ENCODE measurements at regions not wholly inside any gene's neighbourhood (a gene's known extent, or its start where the extent isn't known, plus 50 kb on each side); places are given as distances from the start of the nearest gene placed in this dataset.

DNA sequence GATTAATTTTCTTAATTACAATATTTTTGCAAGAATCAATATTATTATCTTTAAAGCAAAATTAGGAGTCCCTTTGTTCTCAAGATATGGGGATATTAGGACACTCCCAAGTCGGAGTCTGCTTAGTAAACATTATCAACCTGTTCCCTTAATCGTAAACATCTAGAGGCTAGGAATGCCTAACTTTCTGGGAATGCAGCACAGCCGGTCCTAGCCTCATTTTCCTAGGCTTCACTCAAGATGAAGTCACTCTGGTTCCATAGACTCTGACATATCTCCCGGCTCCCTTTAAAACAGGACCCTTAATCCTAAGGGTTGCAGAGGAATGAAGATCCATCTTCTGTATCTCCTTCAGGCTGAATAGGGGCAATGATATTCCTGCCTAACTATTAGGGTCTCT lies 367.6 kb downstream of the GPM6A start:
- Histone ChIP-seq H3K36me3 (replicated peaks in 1 of 2) (no peaks in the 10 kb centered on the region), H3K4me1 (replicated peaks in 1 of 2) (no peaks in the 10 kb centered on the region), H3K27ac (no peak overlapping the region), H3K4me3 (no peak overlapping the region), H3K9me3 (replicated peaks in 1 of 3) (no peaks in the 10 kb centered on the region), H3K27me3 (no peaks in the 10 kb centered on the region)
- no peak for DNase-seq
- TF ChIP-seq CTCF (IDR thresholded peaks at IDR 0.05), result no peak
- no peak for TF ChIP-seq POLR2A (IDR thresholded peaks at IDR 0.05)
- 75 to 80% (median 79%) methylated on average over 4 of the region's 4 CpGs for WGBS, 4 donors
- intact Hi-C loops (cut with DNase I), result no loop called here

DNA sequence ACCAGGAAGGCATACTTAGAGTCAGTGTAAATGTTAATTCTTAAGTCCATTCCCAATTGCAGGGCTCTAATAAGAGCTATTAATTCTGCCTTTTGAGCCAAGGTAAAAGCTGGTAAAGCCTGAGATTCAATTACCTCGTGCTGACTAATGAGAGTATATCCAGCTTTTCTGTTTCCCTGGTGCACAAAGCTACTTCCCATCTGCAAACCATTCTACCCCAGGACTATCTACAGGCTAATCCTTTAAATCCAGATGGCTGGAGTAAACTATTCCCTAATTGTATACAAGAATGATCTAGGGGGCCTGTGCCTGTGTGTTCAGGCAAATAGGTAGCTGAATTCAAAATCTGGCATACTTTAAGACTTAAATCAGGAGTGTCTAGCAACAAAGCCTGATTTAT lies 365.0 kb downstream of the GPM6A start:
- intact Hi-C loops (cut with DNase I), result no loop called here
- TF ChIP-seq CTCF (IDR thresholded peaks at IDR 0.05) (no peak), POLR2A (IDR thresholded peaks at IDR 0.05) (no peak)
- DNase-seq, result no peak
- no peak overlapping the region for H3K27ac ChIP-seq
- no peaks in the 10 kb centered on the region for H3K4me1 ChIP-seq (replicated peaks in 1 of 2)
- no peak overlapping the region for H3K4me3 ChIP-seq
- H3K27me3 ChIP-seq, result no peaks in the 10 kb centered on the region
- H3K9me3 ChIP-seq (replicated peaks in 1 of 3), result no peaks in the 10 kb centered on the region
- H3K36me3 ChIP-seq (replicated peaks in 1 of 2), result no peaks in the 10 kb centered on the region
- 20 to 45% (median 35%) methylated on average over 1 of the region's 1 CpG for WGBS, 4 donors

- no peak for DNase-seq
- H3K27ac ChIP-seq, result no peak overlapping the region
- intact Hi-C loops (cut with DNase I), result no loop called here
Observed at GRCh38 chr4:175450446-175450845, 361.6 kb downstream of the GPM6A start.

GRCh38 chr4:175451238-175451965 lies 360.7 kb downstream of the GPM6A start:
- no peak overlapping the region for H3K4me3 ChIP-seq
- no peak for DNase-seq
- intact Hi-C loops (cut with DNase I), result no loop called here
- H3K27me3 ChIP-seq, result no peaks in the 10 kb centered on the region
- WGBS, 4 donors, result 71 to 75% (median 74%) methylated on average over 8 of the region's 8 CpGs
- TF ChIP-seq CTCF (IDR thresholded peaks at IDR 0.05), result no peak
- no peak for TF ChIP-seq POLR2A (IDR thresholded peaks at IDR 0.05)
- H3K36me3 ChIP-seq (replicated peaks in 1 of 2), result no peaks in the 10 kb centered on the region
- no peak overlapping the region for H3K27ac ChIP-seq
- H3K4me1 ChIP-seq (replicated peaks in 1 of 2), result no peaks in the 10 kb centered on the region
- no peaks in the 10 kb centered on the region for H3K9me3 ChIP-seq (replicated peaks in 1 of 3)

More at GRCh38 chr4:175450446-175450845, 361.6 kb downstream of the GPM6A start:
- Histone ChIP-seq H3K27me3 (no peaks in the 10 kb centered on the region), H3K9me3 (replicated peaks in 1 of 3) (no peaks in the 10 kb centered on the region), H3K4me1 (replicated peaks in 1 of 2) (no peaks in the 10 kb centered on the region), H3K36me3 (replicated peaks in 1 of 2) (no peaks in the 10 kb centered on the region), H3K4me3 (no peak overlapping the region)
- TF ChIP-seq CTCF (IDR thresholded peaks at IDR 0.05) (no peak), POLR2A (IDR thresholded peaks at IDR 0.05) (no peak)

All from adrenal gland (tissue), 9 donors.